HG03442 (cell line): ENCODE measurements at regions not wholly inside any gene's neighbourhood (a gene's known extent, or its start where the extent isn't known, plus 50 kb on each side); places are given as distances from the start of the nearest gene placed in this dataset.

Experiments used
- ATAC-seq: cut with Tn5 transposase; IDR thresholded peaks from one replicate; pipeline ENCODE4 v1.9.1; 2021; ENCODE audit warnings: mild to moderate bottlenecking, moderate library complexity; ENCODE audit not compliant: unreplicated experiment

GRCh38 chr7:47149208-47149839, 432.6 kb downstream of the TNS3 start:
- no peak for ATAC-seq

DNA sequence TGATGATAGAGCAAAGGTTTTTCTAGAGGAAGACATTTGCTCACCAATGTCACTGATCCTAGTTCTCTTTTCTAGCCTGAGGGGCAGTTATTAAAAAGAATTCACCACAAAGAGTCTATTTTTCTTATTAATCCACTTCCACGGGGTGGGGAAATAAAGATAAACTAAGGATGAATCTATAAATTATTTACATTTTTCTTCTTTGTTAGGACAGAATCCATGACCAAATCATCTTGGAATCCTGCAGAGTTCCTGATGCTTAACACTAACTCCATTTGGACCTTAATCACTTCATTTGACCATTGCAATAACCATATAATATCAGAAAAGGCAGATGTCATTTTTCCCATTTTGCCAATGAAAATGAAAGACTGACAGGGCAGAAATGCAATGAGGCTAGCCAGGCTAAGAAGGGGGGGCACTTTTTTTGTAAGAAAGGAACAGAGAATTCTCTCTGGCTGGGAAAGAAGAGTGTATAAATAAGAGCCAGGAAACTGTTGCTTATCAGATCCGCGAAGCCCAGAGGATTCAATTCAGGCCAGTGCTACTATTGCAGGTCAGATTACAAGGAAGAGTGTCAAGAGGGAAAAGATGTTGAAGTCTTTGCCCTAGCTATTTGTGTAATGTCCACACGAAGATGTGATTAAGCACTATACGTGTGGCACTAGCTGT, 433.2 kb downstream of the TNS3 start:
- no peak for ATAC-seq

DNA sequence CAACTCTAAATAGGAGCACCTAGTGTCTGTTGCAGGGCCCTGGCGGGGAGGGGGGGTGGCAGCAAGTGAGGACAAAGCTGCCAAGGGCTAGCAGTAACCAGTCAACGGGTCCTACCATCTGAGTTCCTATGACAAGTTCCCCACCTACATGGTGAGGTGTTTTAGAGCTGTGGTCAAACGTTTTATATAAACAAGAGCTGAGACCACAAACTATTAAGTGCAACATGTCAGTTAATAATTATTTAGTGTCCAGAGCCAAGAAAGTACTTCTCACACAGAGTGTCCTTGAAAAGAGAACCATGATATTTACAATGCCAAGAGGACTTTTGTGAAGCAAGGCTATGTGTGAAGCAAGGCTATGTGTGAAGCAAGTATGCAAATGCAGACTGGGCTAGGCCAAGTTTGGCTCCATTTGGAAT, 434.7 kb downstream of the TNS3 start:
- ATAC-seq: no peak

DNA sequence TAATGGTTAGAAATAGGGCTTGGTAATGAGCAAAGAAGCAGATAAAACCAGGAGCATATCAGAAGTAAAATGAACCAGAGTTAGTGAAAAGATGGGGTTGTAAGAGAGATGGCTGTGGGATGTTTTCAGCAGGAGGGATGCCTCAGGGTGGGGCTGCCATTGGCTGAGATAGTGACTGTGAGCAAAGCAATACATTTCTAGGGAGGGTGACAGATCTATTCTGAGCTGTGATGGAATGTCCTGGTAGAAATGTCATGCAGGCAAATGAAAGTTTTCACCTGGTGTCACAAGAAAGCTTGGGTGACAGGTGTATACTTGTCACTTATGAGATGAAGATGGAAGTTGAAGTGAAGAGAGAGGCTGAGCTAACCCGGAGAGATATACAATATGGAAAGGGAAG, 435.9 kb downstream of the TNS3 start:
- no peak for ATAC-seq

DNA sequence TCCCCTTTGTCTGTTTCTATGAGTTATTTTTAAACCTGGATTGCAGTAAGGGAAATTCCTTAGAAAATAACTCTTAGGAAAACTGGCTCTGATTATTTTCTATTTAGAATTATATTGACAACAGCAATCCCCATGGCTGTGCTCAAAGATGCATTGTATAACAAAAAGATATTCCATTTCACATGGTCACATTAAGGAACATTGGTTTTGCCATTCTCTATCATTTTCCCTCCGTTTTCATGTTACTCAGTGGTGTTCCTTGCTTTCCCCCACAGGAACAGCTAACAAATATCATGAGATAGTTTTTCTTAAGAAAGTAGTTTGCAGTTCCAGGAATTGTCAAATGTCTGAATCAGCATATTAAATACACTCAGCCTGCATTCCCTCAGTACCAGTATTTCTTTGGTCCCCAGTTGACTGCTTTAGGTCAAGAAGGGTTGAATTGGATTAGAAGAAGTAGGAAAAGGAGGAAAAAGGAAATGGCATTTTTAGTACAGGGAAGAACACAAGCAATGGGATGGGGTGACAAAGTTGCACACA, 436.7 kb downstream of the TNS3 start:
- ATAC-seq: no peak

DNA sequence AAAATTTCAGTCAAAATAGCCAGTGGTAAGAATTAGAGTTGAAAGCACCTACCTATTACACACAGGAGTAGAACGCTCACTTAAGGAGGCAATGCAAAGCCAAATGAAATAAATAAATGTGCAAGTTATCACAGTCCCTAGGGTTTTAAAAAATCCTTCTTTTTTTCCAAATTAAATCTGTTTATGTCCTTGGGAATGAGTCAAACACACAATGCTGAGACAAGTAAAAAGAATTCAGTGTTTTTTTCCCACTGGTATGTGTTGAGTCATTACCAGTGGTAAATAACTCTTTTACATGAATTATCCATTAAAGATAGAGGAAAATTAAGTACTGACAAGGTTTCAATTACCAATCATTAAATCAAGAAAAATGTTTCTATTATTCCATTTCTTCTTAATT, 438.6 kb downstream of the TNS3 start:
- no peak for ATAC-seq

- ATAC-seq: no peak
Observed at GRCh38 chr7:47142867-47143175, 439.1 kb downstream of the TNS3 start.

DNA sequence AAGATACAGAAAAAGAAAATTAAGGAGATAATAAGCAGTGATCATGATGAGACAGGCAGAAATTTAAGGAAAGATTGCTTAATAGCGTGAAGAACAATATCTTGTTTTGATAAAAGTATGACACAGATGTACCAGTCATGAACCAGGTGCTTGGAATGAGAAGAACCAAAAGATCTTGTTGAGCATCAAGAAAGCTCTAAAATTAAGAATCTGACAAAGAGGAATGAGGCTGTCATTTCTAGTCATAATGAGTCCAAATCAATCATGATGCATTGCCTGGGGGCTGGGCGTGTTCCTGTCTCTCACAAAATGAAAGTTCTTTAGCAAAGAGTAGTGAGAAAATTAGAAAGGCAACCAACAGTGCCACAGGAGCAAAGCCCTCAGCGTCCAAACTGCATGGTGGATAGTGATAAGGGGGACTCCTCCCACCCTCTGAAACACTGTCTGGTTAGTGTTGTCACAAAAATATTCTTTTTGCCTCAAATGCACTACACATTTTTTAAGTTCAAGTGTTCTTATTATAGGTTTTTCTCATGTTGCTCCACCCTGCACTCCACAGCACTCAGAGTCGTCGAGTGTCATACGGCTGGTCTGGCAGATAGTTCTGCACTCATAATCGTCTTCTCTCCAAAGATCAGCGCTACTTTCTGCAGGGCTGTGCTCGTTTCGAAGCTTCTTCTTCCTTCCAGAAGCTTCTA, 439.6 kb downstream of the TNS3 start:
- ATAC-seq: no peak

GRCh38 chr7:47132471-47132870, 449.4 kb downstream of the TNS3 start:
- no peak for ATAC-seq

DNA sequence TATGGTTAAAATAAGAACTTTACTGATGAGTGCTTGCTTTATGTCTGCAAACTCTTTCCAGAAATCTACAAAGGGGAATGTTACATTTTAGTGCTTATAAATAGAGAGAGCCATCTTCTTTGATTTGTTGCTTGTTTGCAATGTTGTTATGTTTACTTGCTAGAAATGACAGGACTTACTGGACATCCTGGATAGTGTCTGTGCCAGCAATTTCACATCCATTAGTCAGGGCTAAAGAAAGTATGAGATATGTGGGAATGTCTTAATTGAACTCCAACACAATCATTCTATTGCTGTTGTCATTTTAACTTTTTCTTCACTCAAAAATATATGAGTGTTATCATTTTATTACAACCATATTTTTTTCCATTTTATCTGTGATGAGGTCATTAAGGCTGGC, 453.2 kb downstream of the TNS3 start:
- no peak for ATAC-seq

- no peak for ATAC-seq
Observed at GRCh38 chr7:47125529-47125928, 456.4 kb downstream of the TNS3 start.

GRCh38 chr7:47119261-47119865, 462.5 kb downstream of the TNS3 start:
- ATAC-seq: no peak

DNA sequence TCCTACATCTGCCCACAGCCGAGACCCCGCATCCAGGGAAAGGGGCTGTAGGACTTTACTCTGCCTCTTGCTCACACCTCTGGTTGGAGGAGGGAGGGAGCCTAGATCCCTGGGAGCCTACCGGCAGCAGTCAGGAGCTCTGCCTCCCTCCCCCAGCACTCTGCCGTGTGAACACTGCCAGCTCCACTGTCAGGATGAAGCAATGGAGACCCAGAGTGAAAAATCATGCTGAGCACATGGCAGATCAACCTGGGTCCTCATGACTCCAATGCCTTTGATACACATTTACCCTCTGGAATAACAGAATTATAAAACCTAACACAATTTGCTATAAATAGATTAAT, 477.7 kb downstream of the TNS3 start:
- ATAC-seq: no peak

DNA sequence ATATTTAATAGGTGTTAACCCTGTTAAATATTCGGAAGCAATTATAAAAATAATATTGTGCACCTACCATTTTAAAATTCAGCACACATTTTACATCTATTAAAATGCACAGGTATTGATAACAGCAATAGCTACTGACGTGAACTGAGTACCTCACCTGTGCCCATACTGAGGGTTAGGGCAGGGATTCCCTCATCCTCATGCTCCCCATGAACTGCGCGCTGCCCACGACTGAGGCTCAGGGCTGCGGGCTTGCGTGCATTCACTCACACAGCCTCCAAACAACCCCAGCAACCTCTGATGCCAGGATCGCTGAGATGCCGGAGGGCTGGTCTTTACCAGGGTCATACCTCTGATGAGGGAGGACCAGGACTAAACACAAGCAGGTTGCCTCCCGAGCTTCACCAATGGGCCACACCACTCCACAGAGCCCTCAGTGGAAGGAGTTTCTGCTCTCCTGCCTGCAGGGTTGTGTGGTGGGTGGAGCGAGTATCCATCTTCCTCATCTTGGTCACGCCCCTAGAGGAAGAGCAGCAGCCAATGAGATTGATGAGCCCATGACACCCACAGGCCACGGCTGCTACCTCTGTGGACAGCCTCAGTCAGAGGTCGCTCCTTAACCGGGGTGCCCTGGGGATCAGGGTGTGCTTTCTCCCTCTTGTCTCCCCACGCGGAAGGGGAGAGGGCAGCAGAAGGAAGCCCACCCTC, 478.3 kb downstream of the TNS3 start:
- ATAC-seq: no peak

DNA sequence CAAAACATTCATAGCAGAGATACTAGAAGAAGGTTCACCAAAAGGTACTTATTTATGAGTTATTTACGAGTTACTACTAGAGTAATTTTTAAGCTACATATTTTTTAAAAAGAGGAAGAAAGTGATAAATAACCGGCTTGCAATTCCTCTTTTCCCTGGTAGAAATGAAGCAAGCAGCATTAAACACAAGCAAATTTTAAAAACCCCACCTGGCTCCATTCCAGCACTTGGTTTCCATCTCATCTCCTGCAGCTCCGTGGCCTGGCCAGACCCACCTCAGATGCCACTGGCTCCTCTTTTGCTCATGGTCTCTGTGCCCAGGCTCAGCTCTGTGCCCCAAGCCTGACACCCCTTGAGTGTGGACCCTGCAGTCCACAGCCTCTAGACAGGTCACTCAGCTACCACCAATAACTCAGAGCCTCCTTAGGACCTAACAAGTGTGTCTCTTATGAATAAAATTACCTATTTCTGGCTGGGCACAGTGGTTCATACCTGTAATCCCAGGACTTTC, 479.5 kb downstream of the TNS3 start:
- ATAC-seq: no peak

DNA sequence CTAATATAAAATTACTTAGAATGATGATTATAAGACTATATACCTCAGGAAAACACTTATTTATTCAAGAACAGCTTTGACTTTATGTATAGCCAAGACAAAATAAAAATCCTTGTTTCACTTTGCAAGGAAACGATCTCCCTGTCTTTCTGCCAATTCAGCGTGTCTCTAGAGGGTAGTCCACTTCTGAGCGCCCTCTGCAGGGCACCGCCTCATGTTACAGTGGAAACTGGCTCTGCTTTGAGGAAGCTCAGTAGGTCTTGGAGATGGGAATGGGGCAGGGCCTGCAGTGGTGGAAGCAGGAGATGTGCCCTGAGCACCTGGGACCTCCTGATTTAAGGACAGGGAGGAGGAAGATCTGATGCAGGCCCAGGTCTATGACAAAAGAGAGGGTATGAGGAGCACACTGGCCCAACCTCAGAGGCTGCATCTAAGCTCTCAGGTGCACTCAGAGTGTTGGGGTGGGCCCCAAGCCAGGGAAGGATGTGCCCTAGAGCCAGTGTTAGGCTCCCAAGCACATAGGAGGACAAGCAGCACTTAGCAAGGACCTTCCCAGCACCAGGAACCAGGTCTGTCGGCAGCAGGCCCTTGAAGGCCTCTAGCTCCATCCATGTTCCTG, 481.0 kb downstream of the TNS3 start:
- ATAC-seq: no peak

DNA sequence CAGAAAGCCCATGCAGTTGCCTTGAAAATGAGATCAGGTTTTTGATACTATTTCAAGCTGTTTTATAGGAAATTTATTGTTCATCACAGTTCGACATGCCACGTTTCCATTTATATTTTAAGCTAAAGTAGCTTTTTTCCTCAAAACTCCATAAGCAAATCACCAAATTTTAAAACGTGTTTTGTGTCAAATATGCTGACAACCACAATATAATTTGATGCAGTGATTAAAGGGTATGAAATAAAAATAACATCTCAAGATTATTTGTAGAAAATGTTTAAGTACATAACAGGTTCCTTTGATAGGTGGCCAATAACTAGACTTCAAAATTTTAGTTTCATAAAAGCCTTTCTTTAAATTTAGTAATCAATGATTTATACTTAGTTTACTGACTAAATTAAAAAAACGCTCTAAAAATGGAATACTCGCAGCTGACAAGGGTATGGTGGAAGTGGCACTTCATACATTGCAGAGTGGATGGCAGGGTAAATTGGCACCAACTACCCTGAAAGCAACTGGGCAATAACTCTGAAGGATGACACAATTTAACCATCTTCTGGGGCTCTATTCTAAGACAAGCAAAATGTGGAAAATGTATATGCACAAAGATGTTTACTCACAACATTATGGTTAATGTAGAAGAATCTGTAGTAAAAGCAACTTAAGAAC, 481.6 kb downstream of the TNS3 start:
- ATAC-seq: no peak

DNA sequence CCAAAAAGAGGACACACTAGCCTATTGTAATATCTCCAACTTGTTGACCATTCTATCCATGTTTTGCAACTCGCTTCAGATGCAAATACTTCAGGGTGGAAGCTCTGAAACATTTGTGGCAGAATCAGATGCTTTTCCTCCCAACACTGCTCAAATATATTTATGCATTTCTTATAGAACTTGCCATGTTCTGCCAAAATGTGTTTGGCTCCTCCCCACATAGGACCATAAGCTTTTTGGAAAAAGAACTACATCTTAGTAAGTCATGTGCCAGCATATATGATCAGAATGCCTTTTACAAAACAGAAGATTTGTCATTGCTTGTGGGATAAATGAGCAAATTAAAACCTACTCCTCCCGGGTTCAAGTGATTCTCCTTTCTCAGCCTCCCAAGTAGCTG, 484.5 kb downstream of the TNS3 start:
- no peak for ATAC-seq

DNA sequence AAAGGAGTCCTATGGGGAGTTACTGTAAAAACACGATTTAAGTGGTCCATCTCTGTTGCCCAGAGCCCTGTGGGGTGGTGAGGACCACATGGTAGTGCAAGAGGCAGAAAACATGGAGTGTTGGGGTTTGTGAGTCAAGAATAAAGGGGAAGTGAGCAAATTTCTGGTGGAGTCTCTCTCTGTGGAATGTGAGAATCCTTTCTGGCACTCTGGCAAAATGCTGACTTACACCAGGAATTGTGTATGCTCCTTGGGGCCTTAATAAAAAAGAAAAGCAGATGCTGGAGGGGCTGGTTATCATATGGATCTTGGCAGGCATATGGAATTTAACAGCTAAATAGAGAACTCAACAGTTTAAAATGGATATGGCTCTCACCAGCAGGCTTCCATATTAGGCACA, 486.0 kb downstream of the TNS3 start:
- ATAC-seq: no peak

GRCh38 chr7:47094462-47094861, 487.4 kb downstream of the TNS3 start:
- no peak for ATAC-seq
